Stimulated activated CD4-positive, alpha-beta T cell treated with anti-CD3 and anti-CD28 coated beads, Interleukin-2, amount 100 ng/mL, for 48 hours (primary cell): ENCODE measurements at regions not wholly inside any gene's neighbourhood (a gene's known extent, or its start where the extent isn't known, plus 50 kb on each side); places are given as distances from the start of the nearest gene placed in this dataset.

ENCODE experiments used
- DNase-seq, 2 donors: peaks; one replicate each; pipeline ENCODE4 v3.0.0-alpha.2; 2020

DNA sequence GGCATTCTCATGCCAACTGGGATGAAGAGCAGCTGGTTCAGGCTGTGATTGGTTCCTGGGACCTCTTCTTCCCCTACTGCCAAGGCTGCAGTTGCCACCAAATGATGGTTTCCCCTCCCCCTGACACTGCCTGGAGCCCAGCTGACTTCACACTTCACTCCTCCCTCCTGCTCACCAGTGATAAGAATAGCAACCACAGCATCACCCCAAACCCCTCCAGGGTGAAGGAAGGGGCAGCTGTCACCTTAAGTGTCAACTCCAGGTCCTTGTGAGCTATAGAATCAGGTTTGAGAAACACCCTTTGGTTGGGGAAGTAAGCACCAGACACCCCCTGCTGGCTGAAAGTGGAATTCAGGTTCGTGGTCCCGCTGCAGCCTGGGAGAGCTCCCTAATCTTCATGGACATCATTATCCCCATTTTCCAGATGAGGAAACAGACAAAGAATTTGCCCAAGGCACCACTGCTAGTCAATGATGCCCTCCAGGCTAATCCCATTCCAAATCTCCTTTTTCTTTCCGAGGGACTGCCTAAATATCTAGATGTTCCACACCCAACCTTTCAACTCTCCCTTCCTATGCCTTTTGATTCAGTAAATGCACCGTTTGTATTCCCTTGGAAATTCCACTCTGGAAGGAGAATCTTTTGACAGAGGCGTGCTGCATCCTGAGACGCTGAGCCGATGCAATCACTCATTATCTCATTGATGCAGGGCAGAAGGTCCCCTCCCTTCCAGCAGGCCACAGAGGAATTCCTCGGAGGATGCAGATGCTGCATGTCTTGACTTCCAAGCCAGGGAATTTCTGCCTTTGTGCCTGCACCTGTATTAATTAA lies 50.6 kb upstream of the UQCRFS1 start:
- DNase-seq = peak; percentile 57 to 64

DNA sequence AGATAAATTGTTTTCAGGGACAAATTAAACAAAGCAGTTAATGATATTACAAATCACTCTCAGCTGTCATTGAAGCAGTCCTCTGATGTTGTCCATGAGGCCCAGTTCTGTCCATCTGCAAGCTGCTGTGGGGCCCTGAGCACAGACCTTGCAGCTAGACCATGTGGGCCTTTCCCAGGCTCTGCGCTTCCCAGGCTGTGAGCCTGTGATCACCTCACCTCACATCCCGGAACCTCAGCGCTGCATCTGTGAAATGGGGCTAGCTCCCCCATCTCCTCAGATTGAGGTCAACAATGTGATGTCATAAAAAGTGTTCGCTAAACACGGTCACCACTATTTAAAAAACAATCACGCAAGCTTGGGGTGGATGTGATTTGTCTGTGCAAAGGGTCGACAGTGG lies 51.9 kb upstream of the UQCRFS1 start:
- no peak for DNase-seq

- DNase-seq = no peak
These were observed 52.5 kb upstream of the UQCRFS1 start for GRCh38 chr19:29265436-29265835.

GRCh38 chr19:29266001-29266400 lies 53.0 kb upstream of the UQCRFS1 start:
- no peak for DNase-seq

- no peak for DNase-seq
These were observed 53.7 kb upstream of the UQCRFS1 start for GRCh38 chr19:29266603-29267002.

DNA sequence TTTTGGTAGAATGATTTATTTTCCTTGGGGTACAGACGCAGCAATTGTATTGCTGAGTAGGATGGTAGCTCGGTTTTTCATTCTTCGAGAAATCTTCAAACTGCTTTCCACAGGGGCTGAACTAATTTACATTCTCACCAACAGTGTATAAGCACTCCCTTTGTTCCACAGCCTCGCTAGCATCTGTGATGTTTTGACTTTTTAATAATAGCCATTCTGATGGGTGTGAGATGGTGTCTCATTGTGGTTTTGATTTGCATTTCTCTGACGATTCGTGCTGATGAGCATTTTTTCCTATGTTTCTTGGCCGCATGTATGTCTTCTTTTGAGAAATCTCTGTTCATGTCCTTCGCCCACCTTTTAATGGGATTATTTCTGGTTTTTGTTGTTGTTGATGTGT lies 54.8 kb upstream of the UQCRFS1 start:
- no peak for DNase-seq

DNA sequence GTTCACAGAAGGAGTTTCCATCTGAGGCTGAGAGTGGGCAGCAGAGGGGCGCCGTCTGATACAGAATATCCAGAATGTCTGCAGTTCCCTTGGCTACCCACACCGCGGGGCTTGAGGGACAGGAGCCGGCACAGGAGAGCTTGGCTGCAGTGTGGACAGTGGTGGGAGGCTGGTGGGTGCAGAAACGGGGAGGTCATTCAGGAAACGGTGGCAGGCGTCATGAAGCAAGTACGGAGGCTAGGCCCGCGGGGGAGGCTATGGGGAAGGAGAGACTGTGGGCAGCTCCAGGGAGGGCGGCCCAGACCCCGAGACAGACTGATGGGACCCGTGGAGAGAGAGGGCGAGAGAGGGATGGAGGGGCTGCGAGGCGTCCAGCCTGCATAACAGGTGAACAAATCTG lies 55.2 kb upstream of the UQCRFS1 start:
- DNase-seq = no peak

- DNase-seq = no peak
These were observed 55.9 kb upstream of the UQCRFS1 start for GRCh38 chr19:29268721-29269393.

- no peak for DNase-seq
These were observed 56.7 kb upstream of the UQCRFS1 start for GRCh38 chr19:29269641-29270040.

DNA sequence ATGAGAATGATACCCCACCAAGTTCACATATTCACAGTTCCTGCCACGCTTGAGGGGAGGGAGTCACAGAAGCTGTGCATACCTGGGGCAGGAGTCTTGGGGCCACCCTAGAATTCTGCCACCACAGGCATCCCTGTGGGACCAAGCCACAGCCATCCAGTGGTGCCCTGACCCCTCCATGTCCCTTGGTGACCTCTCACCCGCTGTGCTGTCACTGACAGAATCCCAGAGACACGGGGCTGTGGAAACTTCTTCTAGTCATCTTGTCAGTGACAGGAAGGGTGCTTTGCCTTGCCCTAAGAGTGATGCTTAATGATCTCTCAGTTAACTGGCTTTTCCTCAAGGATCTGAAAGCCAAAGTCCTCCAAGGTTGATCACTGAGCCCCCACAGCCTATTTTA lies 58.4 kb upstream of the UQCRFS1 start:
- DNase-seq = no peak

DNA sequence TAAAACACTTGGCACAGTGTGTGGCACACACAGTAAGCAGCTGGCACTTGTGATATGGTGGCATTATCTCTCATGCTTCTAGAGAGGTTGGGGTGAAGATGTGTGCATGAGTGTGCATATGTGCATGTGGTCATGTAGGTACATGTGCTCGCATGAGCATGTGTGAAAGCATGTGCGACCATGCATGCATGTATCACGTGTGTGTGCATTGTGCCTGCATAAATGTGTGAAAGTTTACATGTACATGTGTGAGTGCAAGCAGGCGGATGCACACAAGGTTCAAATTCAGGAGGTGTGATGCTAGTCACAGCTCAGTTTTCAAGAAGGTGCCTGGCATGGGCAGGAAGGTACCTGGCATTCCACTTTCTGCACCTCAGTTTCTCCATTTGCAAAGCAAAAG lies 59.0 kb upstream of the UQCRFS1 start:
- DNase-seq = no peak

- DNase-seq = no peak
These were observed 60.2 kb upstream of the UQCRFS1 start for GRCh38 chr19:29273000-29273640.

GRCh38 chr19:29275266-29275665 lies 62.3 kb upstream of the UQCRFS1 start:
- DNase-seq = no peak

GRCh38 chr19:29277102-29277501 lies 64.2 kb upstream of the UQCRFS1 start:
- peak; percentile 18 to 21 for DNase-seq

- no peak for DNase-seq
These were observed 65.8 kb upstream of the UQCRFS1 start for GRCh38 chr19:29278716-29279115.

- no peak for DNase-seq
These were observed 70.4 kb upstream of the UQCRFS1 start for GRCh38 chr19:29283366-29283765.

DNA sequence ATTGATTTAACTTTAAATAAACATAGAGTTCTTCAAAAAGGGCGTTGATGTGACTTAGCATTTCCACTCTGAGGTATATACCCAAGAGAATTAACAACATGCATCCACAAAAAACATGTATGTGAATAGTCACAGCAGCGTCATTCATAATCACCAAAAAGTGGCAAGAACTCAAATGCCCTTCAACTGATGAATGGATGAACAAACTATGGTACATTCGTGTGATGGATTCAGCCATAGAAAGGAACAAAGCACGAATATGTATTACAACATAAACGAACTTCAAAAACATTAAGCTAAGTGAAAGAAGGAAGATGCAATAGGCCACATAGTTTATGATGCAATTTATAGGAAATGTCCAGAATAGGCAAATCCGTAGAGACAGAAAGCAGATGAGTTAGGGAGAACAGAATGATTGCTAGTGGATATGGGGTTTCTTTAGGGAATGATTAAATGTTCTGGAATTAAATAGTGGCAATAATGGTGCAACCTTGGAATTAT lies 72.3 kb upstream of the UQCRFS1 start:
- no peak for DNase-seq

DNA sequence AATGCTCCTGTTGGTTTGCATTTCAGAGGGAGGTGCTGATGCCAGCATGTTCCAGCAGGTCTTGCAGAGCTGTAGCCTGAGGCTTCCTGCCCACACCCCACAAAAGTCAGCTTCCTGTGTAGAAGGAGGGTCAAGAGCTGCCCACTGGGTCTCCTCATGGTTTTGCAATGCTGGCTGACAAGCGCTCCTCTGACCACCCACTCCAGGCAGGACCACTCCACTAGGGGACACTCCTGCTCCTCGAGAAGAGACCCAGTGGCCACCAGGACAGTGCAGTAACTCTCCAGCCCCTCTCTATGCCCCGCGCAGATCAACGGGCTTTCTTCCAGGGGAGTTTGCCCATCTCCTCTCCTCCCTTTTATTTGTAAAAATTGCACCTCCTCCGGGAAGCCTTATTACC lies 72.9 kb upstream of the UQCRFS1 start:
- DNase-seq = no peak

DNA sequence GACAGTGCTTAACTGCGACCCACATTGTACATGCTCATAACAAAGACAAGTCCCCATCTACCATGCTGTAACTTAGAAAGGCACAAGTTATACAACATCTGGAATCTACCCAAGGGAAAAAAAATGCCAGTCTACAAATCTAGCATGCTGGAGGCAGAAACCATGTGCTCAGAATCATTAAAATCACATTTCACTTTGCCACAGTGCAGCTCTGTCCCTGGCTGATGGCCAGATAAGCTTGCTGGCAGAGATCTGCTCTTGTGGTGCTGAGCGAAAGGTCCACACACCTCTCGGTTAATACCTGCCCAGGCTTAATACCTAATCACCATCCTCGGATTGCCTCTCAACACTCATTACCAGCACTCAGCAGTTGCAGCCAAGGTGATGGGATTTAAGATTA lies 74.1 kb upstream of the UQCRFS1 start:
- no peak for DNase-seq

DNA sequence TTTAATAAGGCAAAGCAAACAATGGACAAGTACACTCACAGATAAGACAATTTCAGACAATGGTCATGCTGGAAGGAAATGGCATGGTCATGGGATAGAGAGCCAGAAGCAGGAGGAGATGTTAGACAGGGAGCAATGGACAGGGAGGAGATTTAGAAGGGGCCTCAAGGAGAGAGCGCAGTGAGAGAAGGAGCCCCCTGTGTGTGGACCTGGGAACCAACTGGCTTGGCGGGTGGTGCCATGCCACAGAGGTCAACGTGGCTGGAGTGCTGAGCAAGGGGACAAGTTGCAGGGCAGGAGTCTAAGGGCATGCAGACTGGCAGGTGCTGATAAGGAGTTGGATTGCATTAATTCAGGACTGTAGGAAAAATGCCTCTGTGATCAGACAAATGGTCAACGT lies 75.3 kb upstream of the UQCRFS1 start:
- no peak for DNase-seq

DNA sequence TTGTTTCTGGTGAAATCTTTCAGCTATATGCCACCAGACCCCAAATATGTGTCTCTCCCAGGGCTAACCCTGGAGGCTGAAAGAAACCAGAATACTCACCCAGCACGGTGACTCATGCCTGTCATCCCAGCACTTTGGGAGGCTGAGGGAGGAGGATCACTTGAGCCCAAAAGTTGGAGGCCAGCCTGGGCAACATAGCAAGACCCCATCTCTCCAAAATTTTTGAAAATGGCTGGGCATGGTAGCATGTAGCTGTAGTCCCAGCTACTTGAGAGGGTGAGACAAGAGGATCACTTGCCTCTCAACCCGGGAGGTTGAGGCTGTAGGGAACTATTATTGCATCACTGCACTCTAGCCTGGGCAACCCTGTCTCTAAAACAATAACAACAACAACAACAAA lies 76.1 kb upstream of the UQCRFS1 start:
- DNase-seq = no peak

DNA sequence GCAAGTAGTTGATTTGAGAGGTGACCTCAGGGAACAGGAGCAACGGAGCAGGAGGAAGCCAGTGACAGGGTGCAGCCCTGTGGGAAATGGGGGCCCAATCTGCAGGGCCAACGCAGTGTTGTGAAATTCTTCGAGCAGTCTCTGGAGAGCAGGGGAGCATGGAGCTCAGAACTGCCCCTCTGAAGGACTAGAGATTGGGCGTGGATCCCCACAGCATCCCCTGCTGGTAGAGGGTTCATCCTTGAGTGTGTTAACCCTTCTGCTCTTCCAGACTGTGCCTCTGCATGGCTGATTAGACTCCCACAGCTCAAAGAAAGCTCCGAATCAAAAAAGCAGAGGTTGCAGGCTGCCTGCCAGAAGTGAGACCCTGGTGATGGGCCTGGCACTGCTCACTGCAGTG lies 77.9 kb upstream of the UQCRFS1 start:
- no peak for DNase-seq

DNA sequence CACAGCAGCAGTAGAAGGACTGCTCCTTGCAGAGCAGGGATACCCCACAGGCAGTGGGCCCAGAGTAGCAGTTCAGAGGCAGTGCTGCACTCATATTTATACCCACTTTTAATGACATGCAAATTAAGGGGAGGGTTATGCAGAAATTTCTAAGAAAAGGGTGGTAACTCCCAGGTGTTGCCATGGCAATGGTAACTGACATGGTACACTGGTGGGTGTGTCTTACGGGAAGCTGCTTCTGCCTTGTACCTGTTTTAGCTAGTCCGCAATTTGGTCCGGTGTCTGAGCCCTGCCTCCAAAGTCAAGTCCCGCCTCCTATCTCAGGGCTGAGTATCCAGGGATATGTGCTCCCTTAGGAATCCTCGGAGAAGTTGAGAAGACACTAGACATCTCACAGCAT lies 79.2 kb upstream of the UQCRFS1 start:
- no peak for DNase-seq

GRCh38 chr19:29292562-29292961 lies 79.6 kb upstream of the UQCRFS1 start:
- no peak for DNase-seq
